ENCODE measurements at regions not wholly inside any gene's neighbourhood (a gene's known extent, or its start where the extent isn't known, plus 50 kb on each side); places are given as distances from the start of the nearest gene placed in this dataset.

- TF ChIP-seq EZH2 (IDR thresholded peaks at IDR 0.05; ENCODE audit: borderline replicate concordance, low read depth, low read length, poor library complexity, severe bottlenecking) (no peak), CTCF (conservative IDR thresholded peaks at IDR 0.05; ENCODE audit: low read depth, low read length) (no peak)
- no TSS peak for BruUV-seq (replicated peaks)
- intact Hi-C loops (cut with micrococcal nuclease; ENCODE audit: unreplicated experiment): loop anchor here (5.0 kb wide), 2 partner anchors 301 to 539 kb away; partner anchors contain the start of gene OMA1
- Histone ChIP-seq H3K36me3 (ENCODE audit: insufficient read depth, low read length, poor library complexity, severe bottlenecking) (no peaks in the 10 kb centered on the region), H3K9me3 (ENCODE audit: low read depth, low read length, poor library complexity, severe bottlenecking) (no peaks in the 10 kb centered on the region), H3K4me3 (ENCODE audit: low read depth, low read length, poor library complexity, severe bottlenecking) (no peak overlapping the region), H3K27ac (ENCODE audit: low read depth, low read length, poor library complexity, severe bottlenecking) (no peak overlapping the region), H3K27me3 (replicated peaks; ENCODE audit: insufficient read depth, low read depth, low read length, poor library complexity) (no peaks in the 10 kb centered on the region), H3K4me1 (ENCODE audit: insufficient read depth, low read length, poor library complexity, severe bottlenecking) (peaks cover 17% of the 10 kb centered on the region)
- POLR2A ChIA-PET (ENCODE audit: low non-redundant PET): no interaction called here
- CTCF ChIA-PET: no interaction called here
- DNase-seq (ENCODE audit: low spot score): no peak
Observed at GRCh38 chr1:58246549-58246948, 300.0 kb downstream of the OMA1 start.

- Histone ChIP-seq H3K4me1 (ENCODE audit: insufficient read depth, low read length, poor library complexity, severe bottlenecking) (peaks cover 17% of the 10 kb centered on the region), H3K9me3 (ENCODE audit: low read depth, low read length, poor library complexity, severe bottlenecking) (no peaks in the 10 kb centered on the region), H3K27me3 (replicated peaks; ENCODE audit: insufficient read depth, low read depth, low read length, poor library complexity) (no peaks in the 10 kb centered on the region), H3K4me3 (ENCODE audit: low read depth, low read length, poor library complexity, severe bottlenecking) (no peak overlapping the region), H3K36me3 (ENCODE audit: insufficient read depth, low read length, poor library complexity, severe bottlenecking) (no peaks in the 10 kb centered on the region), H3K27ac (ENCODE audit: low read depth, low read length, poor library complexity, severe bottlenecking) (no peak overlapping the region)
- BruUV-seq (replicated peaks): no TSS peak
- CTCF ChIA-PET: no interaction called here
- POLR2A ChIA-PET (ENCODE audit: low non-redundant PET): no interaction called here
- intact Hi-C loops (cut with micrococcal nuclease; ENCODE audit: unreplicated experiment): loop anchor here (5.0 kb wide), 2 partner anchors 302 to 538 kb away; partner anchors contain the start of gene OMA1
- TF ChIP-seq EZH2 (IDR thresholded peaks at IDR 0.05; ENCODE audit: borderline replicate concordance, low read depth, low read length, poor library complexity, severe bottlenecking): no peak
- TF ChIP-seq CTCF (conservative IDR thresholded peaks at IDR 0.05; ENCODE audit: low read depth, low read length): no peak
- DNase-seq (ENCODE audit: low spot score): no peak
Observed at GRCh38 chr1:58244872-58245271, 301.7 kb downstream of the OMA1 start.

GRCh38 chr1:58238846-58239245, 307.7 kb downstream of the OMA1 start:
- no TSS peak for BruUV-seq (replicated peaks)
- intact Hi-C loops (cut with micrococcal nuclease; ENCODE audit: unreplicated experiment): no loop called here
- TF ChIP-seq CTCF (conservative IDR thresholded peaks at IDR 0.05; ENCODE audit: low read depth, low read length): no peak
- TF ChIP-seq EZH2 (IDR thresholded peaks at IDR 0.05; ENCODE audit: borderline replicate concordance, low read depth, low read length, poor library complexity, severe bottlenecking): no peak
- no peaks in the 10 kb centered on the region for H3K36me3 ChIP-seq (ENCODE audit: insufficient read depth, low read length, poor library complexity, severe bottlenecking)
- H3K4me1 ChIP-seq (ENCODE audit: insufficient read depth, low read length, poor library complexity, severe bottlenecking): no peaks in the 10 kb centered on the region
- H3K27ac ChIP-seq (ENCODE audit: low read depth, low read length, poor library complexity, severe bottlenecking): no peak overlapping the region
- H3K27me3 ChIP-seq (replicated peaks; ENCODE audit: insufficient read depth, low read depth, low read length, poor library complexity): no peaks in the 10 kb centered on the region
- no peak overlapping the region for H3K4me3 ChIP-seq (ENCODE audit: low read depth, low read length, poor library complexity, severe bottlenecking)
- DNase-seq (ENCODE audit: low spot score): no peak
- H3K9me3 ChIP-seq (ENCODE audit: low read depth, low read length, poor library complexity, severe bottlenecking): no peaks in the 10 kb centered on the region
- ChIA-PET POLR2A (ENCODE audit: low non-redundant PET) (no interaction called here), CTCF (no interaction called here)
